Hindlimb muscle (tissue), 1 donor: ENCODE measurements at regions not wholly inside any gene's neighbourhood (a gene's known extent, or its start where the extent isn't known, plus 50 kb on each side); places are given as distances from the start of the nearest gene placed in this dataset.
"Not testable (repeated sequence)": the region's sequence is repeated elsewhere in the genome, so short reads cannot be mapped to it uniquely, and the experiment has no call there.

ENCODE experiments used
- DNase-seq: peaks from one replicate; pipeline ENCODE4 v3.0.0-alpha.2; 2013

DNA sequence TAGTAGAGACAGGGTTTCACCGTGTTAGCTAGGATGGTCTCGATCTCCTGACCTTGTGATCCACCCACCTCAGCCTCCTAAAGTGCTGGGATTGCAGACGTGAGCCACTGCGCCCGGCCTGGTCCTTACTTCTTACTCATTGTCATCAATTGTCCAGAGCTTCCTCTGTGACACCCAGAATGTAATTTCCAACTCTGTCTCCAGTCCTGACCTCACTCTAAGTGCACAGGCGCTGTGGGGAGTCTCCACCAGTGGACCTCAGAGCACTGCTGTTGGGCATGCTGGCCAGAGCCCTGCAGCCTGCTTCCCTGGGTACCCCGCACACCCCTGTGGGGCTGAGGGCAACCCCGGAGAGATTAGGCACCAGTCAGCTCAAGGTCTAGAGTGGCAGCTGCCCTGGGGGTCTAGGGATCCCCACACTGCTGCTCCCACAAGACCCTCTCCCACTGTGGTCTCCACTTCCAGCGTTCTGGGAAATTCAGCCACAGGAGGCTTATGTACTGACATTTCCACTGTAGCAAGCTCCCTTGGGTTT is 1140.3 kb downstream of the TBC1D22A start:
- no peak for DNase-seq

DNA sequence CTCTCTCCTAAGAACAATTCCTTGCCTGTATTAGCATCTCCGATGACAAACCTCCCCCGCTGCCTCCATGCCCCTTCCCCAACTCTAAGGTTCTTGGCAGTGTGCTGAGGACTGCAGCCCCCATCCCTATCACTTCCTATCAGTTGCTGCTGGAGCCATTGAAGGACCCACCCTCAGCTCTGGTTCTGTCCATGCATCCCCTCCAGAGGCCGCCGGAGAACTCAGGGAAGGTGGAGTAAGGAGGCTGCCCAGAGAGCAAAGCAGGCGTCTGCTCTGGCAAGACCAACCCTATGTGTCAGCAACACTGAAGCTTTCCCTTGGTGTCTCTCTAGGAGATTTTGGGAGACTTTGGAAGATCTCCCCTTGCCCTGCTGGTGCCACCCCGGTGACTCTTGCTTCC is 1139.5 kb downstream of the TBC1D22A start:
- no peak for DNase-seq

- DNase-seq: no peak
These were observed 1137.4 kb downstream of the TBC1D22A start for GRCh38 chr22:47899894-47900293.

DNA sequence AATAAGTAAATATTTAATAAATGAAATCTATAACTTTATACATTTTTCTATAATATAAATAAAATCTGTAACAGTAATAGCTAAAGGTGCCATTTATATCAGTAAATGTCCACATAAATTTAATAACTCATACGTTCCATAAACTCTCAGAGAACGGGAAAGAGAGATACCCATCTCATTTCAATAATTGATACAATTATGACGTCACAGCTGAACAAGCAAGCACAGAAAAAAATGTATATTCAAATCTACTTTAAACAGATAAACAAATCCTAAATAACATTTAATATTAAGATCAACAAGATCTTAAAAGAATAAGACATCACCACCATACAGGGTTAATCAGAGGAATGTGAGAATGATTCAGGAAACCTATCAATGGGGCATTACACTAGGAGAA is 1136.5 kb downstream of the TBC1D22A start:
- no peak for DNase-seq

GRCh38 chr22:47891609-47892008 is 1129.2 kb downstream of the TBC1D22A start:
- DNase-seq: no peak

DNA sequence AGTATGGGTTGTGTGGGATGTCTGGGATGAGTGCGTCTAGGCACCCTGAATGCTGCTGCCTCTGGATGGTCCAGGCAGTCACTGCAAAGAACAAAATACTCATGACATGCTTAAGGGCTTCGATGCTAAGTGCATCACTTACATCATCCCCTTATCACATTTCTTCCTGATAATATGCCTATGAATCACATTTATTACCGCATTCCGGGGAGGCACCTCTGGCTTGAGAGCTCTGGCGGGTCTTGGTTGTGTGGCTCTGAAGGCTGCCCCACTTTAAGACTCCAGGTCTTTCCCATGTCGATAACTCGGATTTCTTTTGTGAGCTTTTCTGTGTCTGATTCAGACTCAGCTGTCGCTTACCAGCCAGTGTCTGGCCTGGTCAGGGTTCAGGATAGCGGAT is 1126.4 kb downstream of the TBC1D22A start:
- DNase-seq: no peak

- no peak for DNase-seq
These were observed 1122.3 kb downstream of the TBC1D22A start for GRCh38 chr22:47884775-47885174.

- no peak for DNase-seq
These were observed 1121.8 kb downstream of the TBC1D22A start for GRCh38 chr22:47884200-47884599.

GRCh38 chr22:47883757-47884156 is 1121.3 kb downstream of the TBC1D22A start:
- no peak for DNase-seq

- DNase-seq: no peak
These were observed 1116.9 kb downstream of the TBC1D22A start for GRCh38 chr22:47879346-47879745.

DNA sequence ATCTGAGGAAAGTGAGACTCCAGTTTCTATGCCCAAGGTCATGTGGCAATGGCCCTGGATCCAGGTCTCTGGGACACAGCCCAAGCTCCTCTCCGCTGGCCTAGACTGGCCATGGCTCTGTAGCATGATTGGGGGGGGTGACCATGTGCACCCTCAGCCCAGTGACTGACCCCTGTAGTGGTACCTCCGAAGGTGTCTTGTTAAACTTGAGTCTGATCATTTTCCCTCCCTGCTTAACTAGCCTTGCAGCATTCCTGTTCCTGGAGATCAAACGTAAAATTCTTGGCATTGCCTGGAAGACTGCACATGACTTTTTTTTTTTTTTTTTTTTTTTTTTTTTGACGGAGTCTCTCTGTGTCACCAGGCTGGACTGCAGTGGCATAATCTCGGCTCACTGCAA is 1116.0 kb downstream of the TBC1D22A start:
- DNase-seq: no peak

GRCh38 chr22:47872761-47873535 is 1110.5 kb downstream of the TBC1D22A start:
- no peak for DNase-seq

DNA sequence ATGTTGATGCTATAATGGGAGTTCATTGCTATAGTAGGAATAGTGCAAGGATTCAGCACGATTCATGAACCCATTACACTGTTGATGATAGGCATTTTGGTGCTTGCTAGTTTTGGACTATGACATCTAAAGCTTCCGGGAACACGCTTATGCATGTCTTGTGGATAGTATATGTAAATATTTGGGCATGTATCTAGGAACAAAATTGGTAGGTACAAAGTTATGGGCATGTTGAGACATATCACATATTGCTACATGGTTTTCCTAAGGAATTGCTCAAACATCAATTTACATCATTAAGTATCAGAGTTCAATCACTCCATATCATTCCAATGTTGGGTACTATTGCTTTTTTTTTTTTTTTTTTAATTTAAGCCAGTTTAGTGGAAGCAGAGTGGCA is 1103.2 kb downstream of the TBC1D22A start:
- DNase-seq: no peak

- DNase-seq: no peak
These were observed 1099.9 kb downstream of the TBC1D22A start for GRCh38 chr22:47862394-47862793.

GRCh38 chr22:47860907-47861306 is 1098.5 kb downstream of the TBC1D22A start:
- DNase-seq: not testable (repeated sequence)

GRCh38 chr22:47859881-47860525 is 1097.6 kb downstream of the TBC1D22A start:
- no peak for DNase-seq

GRCh38 chr22:47858773-47859306 is 1096.4 kb downstream of the TBC1D22A start:
- no peak for DNase-seq

GRCh38 chr22:47854680-47855079 is 1092.2 kb downstream of the TBC1D22A start:
- DNase-seq: no peak

DNA sequence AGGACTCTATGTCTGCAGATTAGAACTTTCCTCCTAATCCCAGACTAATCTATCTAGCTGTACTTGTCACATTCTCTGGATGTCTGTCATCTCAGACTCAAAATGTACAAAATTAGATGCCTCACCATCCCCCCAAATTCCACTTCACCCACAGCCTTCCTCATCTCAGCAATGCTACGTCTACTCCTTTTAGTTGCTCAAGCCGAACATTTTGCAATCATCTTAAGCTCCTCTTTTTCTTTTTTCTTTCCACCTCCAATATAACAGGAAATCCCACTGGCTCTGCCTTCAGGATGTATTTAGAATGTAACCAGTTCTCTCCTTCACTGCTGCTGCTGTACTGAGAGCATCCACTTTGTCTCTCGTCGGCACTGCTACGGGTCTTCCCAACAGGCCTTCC is 1091.8 kb downstream of the TBC1D22A start:
- no peak for DNase-seq

GRCh38 chr22:47853750-47854149 is 1091.3 kb downstream of the TBC1D22A start:
- no peak for DNase-seq

- DNase-seq: no peak
These were observed 1089.1 kb downstream of the TBC1D22A start for GRCh38 chr22:47851586-47851985.

DNA sequence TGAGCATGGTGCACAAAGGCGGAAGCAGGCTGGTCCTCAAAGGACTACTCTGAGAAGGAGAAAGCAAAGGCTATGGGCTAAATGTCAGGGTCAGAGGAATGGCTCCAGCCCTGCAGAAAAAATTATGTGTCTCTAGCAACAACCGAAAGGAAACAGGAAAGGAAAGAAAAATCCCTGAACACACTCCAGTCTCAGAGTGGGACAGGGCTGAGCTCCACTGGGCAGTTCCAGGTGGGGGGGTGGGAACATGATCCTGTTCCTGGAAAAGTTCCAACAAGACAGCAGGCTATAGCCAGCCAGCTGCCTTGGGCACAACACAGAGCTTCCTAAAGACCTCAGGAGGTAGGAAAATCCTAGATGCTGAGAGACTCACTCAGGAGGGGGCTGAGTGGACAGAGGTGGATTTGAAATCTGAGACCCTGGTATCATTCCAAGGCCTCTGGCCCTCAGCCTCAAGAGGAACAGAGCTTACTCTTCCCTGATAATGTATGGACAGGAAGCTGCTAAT is 1088.2 kb downstream of the TBC1D22A start:
- DNase-seq: peak; percentile 27

DNA sequence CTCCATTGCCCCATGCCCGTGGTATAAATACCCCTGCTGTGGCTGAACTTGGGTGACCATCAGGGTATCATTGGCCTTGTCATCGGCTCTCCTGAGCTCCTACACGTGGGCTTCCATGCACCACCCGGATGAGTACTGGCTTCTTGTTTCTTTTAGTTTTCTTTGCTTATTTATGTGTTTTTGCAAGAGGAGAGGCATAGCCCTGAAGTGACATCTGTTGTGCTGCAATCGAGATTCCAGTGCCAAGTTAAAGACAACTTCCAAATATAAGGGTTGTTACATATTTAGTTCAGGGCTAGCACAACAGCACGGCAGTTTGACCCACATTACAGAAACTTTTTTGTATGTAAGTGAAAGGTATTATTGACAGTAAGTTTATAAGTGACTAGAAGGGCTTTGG is 1087.1 kb downstream of the TBC1D22A start:
- no peak for DNase-seq
